HG02759 (cell line): ENCODE measurements at regions not wholly inside any gene's neighbourhood (a gene's known extent, or its start where the extent isn't known, plus 50 kb on each side); places are given as distances from the start of the nearest gene placed in this dataset.
"Not testable (repeated sequence)": the region's sequence is repeated elsewhere in the genome, so short reads cannot be mapped to it uniquely, and the experiment has no call there.

Experiments used
- ATAC-seq: cut with Tn5 transposase; IDR thresholded peaks from one replicate; pipeline ENCODE4 v1.9.1; 2021; ENCODE audit warnings: mild to moderate bottlenecking, moderate library complexity; ENCODE audit not compliant: unreplicated experiment

GRCh38 chr6:68077661-68078060 is 557.4 kb upstream of the ADGRB3 start:
- no peak for ATAC-seq

DNA sequence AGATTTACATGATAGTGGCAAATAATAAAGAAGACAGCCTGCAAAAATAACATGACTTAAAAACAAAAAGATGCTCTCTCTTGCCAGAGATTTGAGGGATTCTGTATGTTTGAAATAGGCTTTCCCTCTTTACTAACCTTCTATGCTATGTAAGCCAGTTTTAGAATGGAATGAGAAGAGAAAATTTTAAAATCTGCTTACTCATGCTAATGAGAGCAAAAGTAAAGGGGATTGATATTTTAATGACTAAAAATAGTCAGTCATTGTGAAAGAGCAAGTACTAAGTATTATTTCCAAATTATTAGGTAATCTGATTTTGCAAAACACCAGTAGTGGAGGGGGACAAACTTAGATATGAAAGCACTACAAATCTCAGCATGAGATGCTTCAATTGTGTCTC is 563.3 kb upstream of the ADGRB3 start:
- no peak for ATAC-seq

DNA sequence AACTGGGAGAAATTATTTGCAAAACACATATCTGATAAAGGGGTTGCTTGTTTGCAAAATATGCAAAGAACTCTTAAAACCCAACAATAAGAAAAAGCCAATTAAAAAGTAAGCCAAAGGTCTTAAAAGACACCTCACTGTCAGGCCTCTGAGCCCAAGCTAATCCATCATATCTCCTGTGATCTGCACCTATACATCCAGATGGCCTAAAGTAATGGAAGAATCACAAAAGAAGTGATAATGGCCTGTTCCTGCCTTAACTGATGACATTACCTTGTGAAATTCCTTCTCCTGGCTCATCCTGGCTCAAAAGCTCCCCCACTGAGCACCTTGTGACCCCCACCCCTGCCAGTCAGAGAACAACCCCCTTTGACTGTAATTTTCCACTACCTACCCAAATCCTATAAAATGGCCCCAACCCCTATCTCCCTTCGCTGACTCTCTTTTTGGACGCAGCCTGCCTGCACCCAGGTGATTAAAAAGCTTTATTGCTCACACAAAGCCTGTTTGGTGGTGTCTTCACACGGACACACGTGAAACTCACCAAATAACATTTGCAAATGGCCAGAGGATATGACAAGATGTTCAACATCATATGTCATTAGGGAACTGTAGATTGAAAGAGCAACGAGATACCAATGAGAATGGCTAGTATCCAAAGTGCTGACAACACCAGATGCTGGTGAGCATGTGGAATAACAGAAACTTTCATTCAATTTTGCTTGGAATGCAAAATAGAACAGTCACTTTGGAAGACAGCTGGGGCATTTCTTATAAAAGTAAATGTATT is 565.0 kb upstream of the ADGRB3 start:
- ATAC-seq: no peak

DNA sequence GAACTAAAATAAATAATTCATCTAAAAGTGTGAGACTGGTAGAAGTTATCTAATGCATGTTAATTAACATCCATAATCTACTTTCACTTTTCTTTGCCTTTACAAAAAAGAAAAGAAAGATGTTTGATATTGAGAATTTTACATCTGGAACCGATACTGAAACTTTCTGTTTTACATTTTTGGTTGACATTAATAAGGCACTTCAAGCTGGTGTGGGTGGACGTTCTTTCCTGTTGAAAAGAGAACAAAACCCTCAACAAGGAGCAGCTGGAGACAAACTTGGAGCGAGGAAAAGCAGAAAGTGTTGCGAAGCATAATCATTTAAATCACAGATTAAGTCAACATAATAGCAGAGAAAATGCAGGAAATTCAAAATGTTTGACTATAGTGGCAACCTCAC is 575.2 kb upstream of the ADGRB3 start:
- no peak for ATAC-seq

- ATAC-seq: no peak
These were observed 575.8 kb upstream of the ADGRB3 start for GRCh38 chr6:68059261-68059660.

GRCh38 chr6:68056596-68056995 is 578.5 kb upstream of the ADGRB3 start:
- ATAC-seq: not testable (repeated sequence)

DNA sequence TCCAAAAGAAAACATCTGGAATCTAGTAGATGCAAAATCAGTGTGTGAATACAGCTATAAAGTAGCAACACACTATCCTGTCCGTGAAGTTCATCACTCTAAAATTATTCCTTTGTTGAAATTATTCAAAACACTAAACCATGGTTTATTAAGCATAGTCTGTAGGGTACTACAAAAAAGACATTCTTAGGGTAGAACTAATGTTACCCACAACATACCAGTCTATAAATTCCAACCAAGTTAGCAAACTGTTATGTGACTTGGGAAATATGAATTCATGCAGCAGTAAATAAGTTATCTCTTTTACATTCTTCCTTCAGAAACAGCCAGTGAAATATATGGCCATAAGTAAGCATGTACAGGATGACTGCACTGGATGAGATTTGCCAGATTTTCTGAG is 580.3 kb upstream of the ADGRB3 start:
- no peak for ATAC-seq

- ATAC-seq: no peak
These were observed 581.2 kb upstream of the ADGRB3 start for GRCh38 chr6:68053805-68054373.

GRCh38 chr6:68052234-68052633 is 582.8 kb upstream of the ADGRB3 start:
- no peak for ATAC-seq

GRCh38 chr6:68049562-68049961 is 585.5 kb upstream of the ADGRB3 start:
- no peak for ATAC-seq

DNA sequence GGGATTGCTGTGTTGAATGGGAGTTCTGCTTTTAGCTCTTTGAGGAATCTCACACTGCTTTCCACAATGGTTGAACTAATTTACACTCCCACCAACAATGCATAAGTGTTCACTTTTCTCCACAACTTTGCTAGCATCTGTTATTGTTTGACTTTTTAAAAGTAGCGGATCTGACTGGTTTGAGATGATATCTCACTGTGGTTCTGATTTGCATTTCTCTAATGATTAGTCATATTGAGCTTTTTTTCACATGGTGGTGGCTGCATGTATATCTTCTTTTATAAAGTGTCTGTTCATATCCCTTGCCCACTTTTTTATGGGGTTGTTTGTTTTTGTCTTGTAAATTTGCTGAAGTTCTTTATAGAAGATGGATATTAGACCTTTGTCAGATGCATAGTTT is 588.3 kb upstream of the ADGRB3 start:
- ATAC-seq: no peak

GRCh38 chr6:68046302-68046701 is 588.8 kb upstream of the ADGRB3 start:
- ATAC-seq: no peak

DNA sequence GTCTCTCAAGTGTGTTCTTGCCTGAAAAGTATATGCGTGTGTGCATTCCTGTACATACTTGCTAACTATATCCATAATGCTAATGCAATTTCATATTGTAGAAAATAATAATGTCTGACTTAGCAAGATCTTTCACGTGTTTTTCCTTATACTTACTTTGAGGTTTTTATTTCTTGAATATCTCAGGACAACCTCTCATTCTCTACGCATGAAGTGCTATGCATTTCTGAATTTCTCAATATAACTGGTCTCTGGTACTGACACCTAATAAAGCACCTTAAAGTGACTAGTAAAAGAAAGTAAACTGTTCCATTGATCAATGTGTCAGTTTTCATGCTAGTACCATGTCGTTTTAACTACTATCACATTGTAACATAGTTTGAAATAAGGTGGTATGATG is 589.9 kb upstream of the ADGRB3 start:
- no peak for ATAC-seq

DNA sequence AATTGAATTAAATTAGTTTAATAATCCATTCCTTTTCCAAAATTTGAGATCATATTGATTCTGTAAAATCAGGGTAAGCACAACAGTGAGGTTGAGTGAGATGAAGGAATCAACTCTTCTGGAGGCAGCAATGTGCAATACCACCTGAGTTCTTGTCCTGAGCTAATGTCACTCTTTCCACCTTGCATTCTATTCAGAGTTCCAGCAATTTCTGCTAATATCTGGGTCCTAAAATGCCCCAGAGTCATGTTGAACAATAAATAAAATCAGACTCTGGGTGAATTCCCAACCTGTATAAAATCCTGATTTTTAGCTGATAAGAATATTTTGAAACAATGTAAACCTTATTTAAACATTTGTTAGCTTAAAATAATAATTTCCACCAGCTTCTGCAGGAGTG is 590.8 kb upstream of the ADGRB3 start:
- ATAC-seq: no peak

DNA sequence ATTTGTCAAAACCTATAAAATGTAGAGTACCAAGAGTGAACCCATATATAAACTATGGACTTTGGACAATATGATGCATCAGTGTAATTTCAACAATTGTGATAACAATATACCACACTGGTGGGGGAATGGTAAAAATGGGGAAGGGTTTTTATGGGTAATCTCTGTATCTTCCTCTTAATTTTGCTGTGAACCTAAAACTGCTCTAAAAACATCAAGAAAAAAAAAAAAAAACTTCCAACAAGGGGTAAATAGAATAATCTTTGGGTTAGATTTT is 592.0 kb upstream of the ADGRB3 start:
- ATAC-seq: no peak

GRCh38 chr6:68042339-68043121 is 592.6 kb upstream of the ADGRB3 start:
- no peak for ATAC-seq

DNA sequence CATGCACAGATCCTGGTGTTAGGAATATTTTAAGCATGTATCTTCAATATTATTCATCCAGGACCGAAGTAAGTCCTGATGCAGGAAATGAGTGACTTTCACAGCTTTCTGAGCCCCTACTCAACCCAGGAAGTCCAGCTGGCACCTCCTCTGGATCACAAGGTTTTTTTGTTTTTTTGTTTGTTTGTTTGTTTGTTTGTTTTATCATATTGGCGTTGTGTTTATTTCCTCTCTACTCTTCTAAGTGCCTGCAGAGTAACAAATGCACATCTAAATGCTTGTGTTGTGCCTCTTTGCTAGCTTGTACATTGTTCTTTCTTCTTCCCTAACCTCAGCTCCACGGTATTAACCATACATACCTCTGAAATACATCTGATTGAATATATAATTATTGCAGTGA is 594.3 kb upstream of the ADGRB3 start:
- no peak for ATAC-seq

GRCh38 chr6:68040312-68040778 is 594.7 kb upstream of the ADGRB3 start:
- no peak for ATAC-seq

DNA sequence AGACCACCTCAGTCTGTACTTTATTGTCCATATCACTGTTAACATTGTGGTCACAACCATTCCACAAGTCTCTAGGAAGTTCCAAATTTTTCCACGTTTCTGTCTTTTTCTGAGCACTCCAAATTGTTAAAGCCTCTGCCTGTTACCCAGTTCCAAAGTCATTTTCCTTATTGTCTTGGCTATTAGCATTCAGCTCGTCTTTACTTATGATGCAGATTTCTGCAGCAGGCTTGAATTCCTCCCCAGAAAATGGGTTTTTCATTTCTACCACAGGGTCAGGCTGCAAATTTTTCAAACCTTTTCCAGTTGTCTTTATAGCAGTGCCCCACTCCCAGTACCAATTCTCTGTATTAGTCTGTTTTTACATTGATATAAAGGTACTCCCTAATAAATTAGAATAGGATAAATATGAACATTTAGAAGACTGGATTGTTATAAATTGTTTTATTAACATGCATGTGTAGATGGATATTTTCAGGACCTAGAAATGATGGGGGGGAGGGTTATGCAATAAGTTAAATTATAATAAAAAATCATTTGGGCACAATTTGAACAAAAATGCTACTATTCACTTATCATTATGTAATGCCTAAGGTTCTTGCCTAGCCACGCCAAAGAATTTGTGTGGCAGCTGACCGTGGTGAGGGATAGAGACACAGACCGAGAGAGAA is 595.3 kb upstream of the ADGRB3 start:
- ATAC-seq: no peak

DNA sequence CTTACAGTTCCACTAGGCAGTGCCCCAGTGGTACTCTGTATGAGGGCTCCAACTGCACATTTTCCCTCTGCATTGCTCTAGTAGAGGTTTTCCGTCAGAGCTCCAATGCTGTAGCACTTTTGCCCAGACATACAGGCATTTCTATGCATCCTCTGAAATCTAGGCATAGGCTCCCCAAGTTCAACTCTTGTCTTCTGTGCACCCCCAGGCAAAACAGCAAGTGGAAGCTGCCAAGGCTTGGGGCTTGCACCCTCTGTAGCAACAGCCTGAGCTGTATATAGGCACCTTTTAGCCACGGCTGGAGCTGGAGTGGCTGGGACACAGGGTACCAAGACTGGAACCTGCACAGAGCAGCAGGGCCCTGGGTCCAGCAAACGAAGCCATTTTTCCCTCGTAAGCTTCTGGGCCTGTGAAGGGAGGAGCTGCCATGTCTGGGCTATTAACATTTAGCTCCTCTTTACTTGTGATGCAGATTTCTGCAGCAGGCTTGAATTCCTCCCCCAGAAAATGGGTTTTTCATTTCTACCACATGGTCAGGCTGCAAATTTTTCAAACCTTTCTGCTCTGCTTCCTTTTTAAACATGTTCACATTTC is 596.2 kb upstream of the ADGRB3 start:
- ATAC-seq: no peak

- no peak for ATAC-seq
These were observed 602.9 kb upstream of the ADGRB3 start for GRCh38 chr6:68032217-68032616.
